ENCODE measurements at regions not wholly inside any gene's neighbourhood (a gene's known extent, or its start where the extent isn't known, plus 50 kb on each side); places are given as distances from the start of the nearest gene placed in this dataset.

DNA sequence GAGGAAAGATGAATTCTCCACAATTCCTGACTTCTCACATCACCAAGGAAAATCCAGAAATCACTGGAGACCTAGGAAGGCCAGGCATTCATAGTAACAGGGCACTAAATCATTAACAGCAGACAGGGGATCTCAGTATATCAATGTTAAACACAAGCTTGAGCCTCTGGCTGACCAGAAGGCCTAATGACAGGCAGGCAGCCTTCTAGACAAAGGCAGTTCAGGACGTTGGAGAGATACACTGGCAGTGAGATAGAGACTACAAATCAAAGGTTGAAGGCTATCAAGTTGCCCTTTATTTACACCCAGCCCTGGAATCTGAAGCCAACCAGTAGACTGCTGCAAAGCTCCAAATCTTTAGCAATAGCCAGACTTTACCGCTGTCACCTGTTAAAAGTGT lies 422.8 kb upstream of the CCL2 start:
- Histone ChIP-seq H3K4me3 (ENCODE audit: low read depth, low read length) (no peak overlapping the region), H3K27me3 (ENCODE audit: control insufficient read depth, insufficient read depth, low read length) (no peaks in the 10 kb centered on the region), H3K36me3 (ENCODE audit: control insufficient read depth, insufficient read depth, low read length) (no peaks in the 10 kb centered on the region)
- no peak for DNase-seq (ENCODE audit: low read depth)
- CTCF ChIA-PET = no interaction called here
- POLR2A ChIA-PET = no interaction called here
- TF ChIP-seq, protein P1, sequence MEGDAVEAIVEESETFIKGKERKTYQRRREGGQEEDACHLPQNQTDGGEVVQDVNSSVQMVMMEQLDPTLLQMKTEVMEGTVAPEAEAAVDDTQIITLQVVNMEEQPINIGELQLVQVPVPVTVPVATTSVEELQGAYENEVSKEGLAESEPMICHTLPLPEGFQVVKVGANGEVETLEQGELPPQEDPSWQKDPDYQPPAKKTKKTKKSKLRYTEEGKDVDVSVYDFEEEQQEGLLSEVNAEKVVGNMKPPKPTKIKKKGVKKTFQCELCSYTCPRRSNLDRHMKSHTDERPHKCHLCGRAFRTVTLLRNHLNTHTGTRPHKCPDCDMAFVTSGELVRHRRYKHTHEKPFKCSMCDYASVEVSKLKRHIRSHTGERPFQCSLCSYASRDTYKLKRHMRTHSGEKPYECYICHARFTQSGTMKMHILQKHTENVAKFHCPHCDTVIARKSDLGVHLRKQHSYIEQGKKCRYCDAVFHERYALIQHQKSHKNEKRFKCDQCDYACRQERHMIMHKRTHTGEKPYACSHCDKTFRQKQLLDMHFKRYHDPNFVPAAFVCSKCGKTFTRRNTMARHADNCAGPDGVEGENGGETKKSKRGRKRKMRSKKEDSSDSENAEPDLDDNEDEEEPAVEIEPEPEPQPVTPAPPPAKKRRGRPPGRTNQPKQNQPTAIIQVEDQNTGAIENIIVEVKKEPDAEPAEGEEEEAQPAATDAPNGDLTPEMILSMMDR (IDR thresholded peaks at IDR 0.05; ENCODE audit: insufficient read depth, low read depth, low read length) = no peak

DNA sequence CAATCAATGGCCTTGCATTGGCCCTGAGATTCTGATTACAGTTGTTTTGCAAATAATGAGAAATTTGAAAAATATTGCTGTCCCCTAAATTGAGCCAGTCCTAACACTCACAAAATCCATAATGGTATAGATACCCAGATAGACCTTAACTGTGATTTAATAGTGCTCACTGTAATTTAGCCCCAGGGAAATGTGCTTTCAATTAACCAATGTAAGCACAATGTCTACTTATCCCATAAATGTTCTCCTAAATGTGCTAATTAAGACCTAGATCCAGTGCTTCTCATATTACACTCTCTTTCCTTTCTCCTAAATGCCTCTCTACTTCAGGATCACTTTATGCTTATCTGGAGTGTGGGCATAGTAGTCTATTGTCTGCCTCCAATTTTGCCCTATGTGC lies 417.8 kb upstream of the CCL2 start:
- CTCF ChIA-PET = no interaction called here

DNA sequence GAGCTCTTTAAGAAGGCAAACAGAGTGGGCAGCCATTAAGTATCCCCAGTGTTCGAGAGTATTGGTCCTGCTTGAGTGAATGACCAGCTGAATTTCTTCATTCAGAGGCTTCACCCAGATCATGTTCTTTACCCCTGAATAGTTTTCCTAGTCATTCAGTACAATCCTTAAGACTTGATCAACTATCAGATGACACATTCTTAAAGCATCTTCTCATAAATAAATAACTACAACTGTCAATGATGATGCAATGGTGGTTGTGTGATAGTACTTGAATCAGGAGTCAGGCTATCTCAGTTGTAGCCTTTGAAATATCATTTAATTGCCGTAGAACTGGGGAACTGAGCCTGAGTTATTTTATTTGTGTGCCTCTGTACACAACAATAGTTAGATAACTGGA lies 416.8 kb upstream of the CCL2 start:
- DNase-seq (ENCODE audit: low read depth) = no peak
- no peaks in the 10 kb centered on the region for H3K36me3 ChIP-seq (ENCODE audit: control insufficient read depth, insufficient read depth, low read length)
- TF ChIP-seq, protein P1 (IDR thresholded peaks at IDR 0.05; ENCODE audit: insufficient read depth, low read depth, low read length) = no peak
- H3K27me3 ChIP-seq (ENCODE audit: control insufficient read depth, insufficient read depth, low read length) = no peaks in the 10 kb centered on the region
- CTCF ChIA-PET = no interaction called here
- POLR2A ChIA-PET = no interaction called here
- no peak overlapping the region for H3K4me3 ChIP-seq (ENCODE audit: low read depth, low read length)

More for the DNA sequence above, 417.8 kb upstream of the CCL2 start:
- POLR2A ChIA-PET = no interaction called here
- Histone ChIP-seq H3K27me3 (ENCODE audit: control insufficient read depth, insufficient read depth, low read length) (no peaks in the 10 kb centered on the region), H3K36me3 (ENCODE audit: control insufficient read depth, insufficient read depth, low read length) (no peaks in the 10 kb centered on the region), H3K4me3 (ENCODE audit: low read depth, low read length) (no peak overlapping the region)
- TF ChIP-seq, protein P1 (IDR thresholded peaks at IDR 0.05; ENCODE audit: insufficient read depth, low read depth, low read length) = no peak
- DNase-seq (ENCODE audit: low read depth) = no peak

DNA sequence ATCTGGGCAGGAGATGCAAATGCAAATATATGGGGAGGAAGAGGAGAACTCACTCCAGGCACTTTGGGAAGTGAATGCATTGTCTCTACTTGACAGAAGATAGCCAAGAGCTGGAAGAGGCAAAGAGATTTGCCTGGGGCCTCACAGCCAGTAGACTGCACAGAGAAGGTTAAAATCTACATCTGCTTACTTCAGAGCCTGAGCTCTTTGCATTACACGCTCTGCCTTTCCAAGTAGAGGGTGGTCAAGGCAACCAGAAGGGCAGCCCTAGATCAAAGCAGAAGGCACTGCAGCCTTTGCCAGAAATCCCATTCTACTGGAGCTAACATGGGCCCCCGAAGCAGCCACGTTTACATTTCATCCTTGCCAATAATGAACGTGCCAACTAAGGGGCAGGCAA lies 407.2 kb upstream of the CCL2 start:
- ChIA-PET POLR2A (no interaction called here), CTCF (no interaction called here)
- Histone ChIP-seq H3K27me3 (ENCODE audit: control insufficient read depth, insufficient read depth, low read length) (no peaks in the 10 kb centered on the region), H3K36me3 (ENCODE audit: control insufficient read depth, insufficient read depth, low read length) (no peaks in the 10 kb centered on the region), H3K4me3 (ENCODE audit: low read depth, low read length) (no peak overlapping the region)
- TF ChIP-seq, protein P1 (IDR thresholded peaks at IDR 0.05; ENCODE audit: insufficient read depth, low read depth, low read length) = no peak
- DNase-seq (ENCODE audit: low read depth) = no peak

DNA sequence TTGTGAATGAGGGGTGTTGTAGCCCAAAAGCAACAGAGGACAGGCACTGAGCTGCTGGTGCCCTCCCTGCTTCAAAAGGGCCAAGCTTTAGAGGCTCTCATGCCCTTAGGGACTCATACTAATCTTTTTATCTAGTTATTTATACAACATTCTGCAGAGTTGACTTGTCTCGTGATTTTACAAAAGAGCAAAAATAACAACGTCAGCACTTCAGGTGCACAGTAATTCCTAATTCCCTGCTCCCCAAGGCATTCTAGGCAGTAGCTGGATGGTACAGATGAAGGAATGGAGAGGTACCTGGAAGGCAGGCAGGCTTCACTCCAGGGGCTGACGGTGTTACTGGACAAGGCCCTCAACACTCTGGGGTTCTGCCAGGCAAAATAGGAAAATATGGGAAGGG lies 406.7 kb upstream of the CCL2 start:
- ChIA-PET CTCF (no interaction called here), POLR2A (no interaction called here)
- no peaks in the 10 kb centered on the region for H3K27me3 ChIP-seq (ENCODE audit: control insufficient read depth, insufficient read depth, low read length)
- H3K36me3 ChIP-seq (ENCODE audit: control insufficient read depth, insufficient read depth, low read length) = no peaks in the 10 kb centered on the region
- DNase-seq (ENCODE audit: low read depth) = no peak
- TF ChIP-seq, protein P1 (IDR thresholded peaks at IDR 0.05; ENCODE audit: insufficient read depth, low read depth, low read length) = no peak
- no peak overlapping the region for H3K4me3 ChIP-seq (ENCODE audit: low read depth, low read length)
